ENCODE measurements at regions not wholly inside any gene's neighbourhood (a gene's known extent, or its start where the extent isn't known, plus 50 kb on each side); places are given as distances from the start of the nearest gene placed in this dataset.

GRCh38 chr2:126785236-126785635 lies 113.5 kb upstream of the TEX51 start:
- H3K4me3 ChIP-seq (ENCODE audit: control insufficient read depth in 2 of 3, extremely low read depth in 1 of 3, insufficient read depth in 2 of 3, low read depth in 1 of 3, low read length in 3 of 3) = no peak overlapping the region
- no peaks in the 10 kb centered on the region for H3K4me1 ChIP-seq (ENCODE audit: control insufficient read depth, extremely low read depth, insufficient read depth, low read length)
- no peaks in the 10 kb centered on the region for H3K9me3 ChIP-seq (ENCODE audit: control insufficient read depth, low read depth, low read length)
- no peaks in the 10 kb centered on the region for H3K27me3 ChIP-seq (ENCODE audit: control insufficient read depth, extremely low read depth, insufficient read depth, low read length)
- no peak for DNase-seq (ENCODE audit: low read depth, low spot score)
- no peaks in the 10 kb centered on the region for H3K36me3 ChIP-seq (ENCODE audit: control insufficient read depth in 2 of 2, extremely low read depth in 1 of 2, insufficient read depth in 2 of 2, low read length in 2 of 2)
- dilution Hi-C loops (cut with MboI; ENCODE audit: extremely low pct_ligation_motif_present, low sequenced_read_pairs) = no loop called here
- H3K27ac ChIP-seq (ENCODE audit: control insufficient read depth, insufficient read depth, low read length) = no peak overlapping the region
- FAIRE-seq = no peak
- H4K20me1 ChIP-seq (ENCODE audit: control insufficient read depth, extremely low read depth, insufficient read depth, low read length) = no peaks in the 10 kb centered on the region
- H3K9ac ChIP-seq (ENCODE audit: control insufficient read depth, extremely low read depth, insufficient read depth, low read length) = no peak overlapping the region
- TF ChIP-seq EZH2 (IDR thresholded peaks at IDR 0.05; ENCODE audit: low read length) = no peak
- TF ChIP-seq CTCF (optimal IDR thresholded peaks at IDR 0.05 in 1 of 3, IDR thresholded peaks at IDR 0.05 in 1 of 3, conservative IDR thresholded peaks at IDR 0.05 in 1 of 3; ENCODE audit: extremely low read depth in 1 of 3, insufficient read depth in 2 of 3, low read length in 3 of 3) = no peak
- no peaks in the 10 kb centered on the region for H3K79me2 ChIP-seq (ENCODE audit: control insufficient read depth, insufficient read depth, low read length)
- H3K4me2 ChIP-seq (ENCODE audit: control insufficient read depth, extremely low read depth, insufficient read depth, low read depth, low read length) = no peak overlapping the region
- H3K9me1 ChIP-seq (ENCODE audit: control insufficient read depth, extremely low read depth, insufficient read depth, low read length) = no peaks in the 10 kb centered on the region
- no peak overlapping the region for H2AFZ ChIP-seq (ENCODE audit: control insufficient read depth, low read length)

GRCh38 chr2:126785862-126786261 lies 112.8 kb upstream of the TEX51 start:
- dilution Hi-C loops (cut with MboI; ENCODE audit: extremely low pct_ligation_motif_present, low sequenced_read_pairs) = no loop called here
- TF ChIP-seq CTCF (optimal IDR thresholded peaks at IDR 0.05 in 1 of 3, IDR thresholded peaks at IDR 0.05 in 1 of 3, conservative IDR thresholded peaks at IDR 0.05 in 1 of 3; ENCODE audit: extremely low read depth in 1 of 3, insufficient read depth in 2 of 3, low read length in 3 of 3) (no peak), EZH2 (IDR thresholded peaks at IDR 0.05; ENCODE audit: low read length) (no peak)
- Histone ChIP-seq H3K4me2 (ENCODE audit: control insufficient read depth, extremely low read depth, insufficient read depth, low read depth, low read length) (no peak overlapping the region), H4K20me1 (ENCODE audit: control insufficient read depth, extremely low read depth, insufficient read depth, low read length) (no peaks in the 10 kb centered on the region), H3K27ac (ENCODE audit: control insufficient read depth, insufficient read depth, low read length) (no peak overlapping the region), H2AFZ (ENCODE audit: control insufficient read depth, low read length) (no peak overlapping the region), H3K4me3 (ENCODE audit: control insufficient read depth in 2 of 3, extremely low read depth in 1 of 3, insufficient read depth in 2 of 3, low read depth in 1 of 3, low read length in 3 of 3) (no peak overlapping the region), H3K9ac (ENCODE audit: control insufficient read depth, extremely low read depth, insufficient read depth, low read length) (no peak overlapping the region), H3K9me1 (ENCODE audit: control insufficient read depth, extremely low read depth, insufficient read depth, low read length) (no peaks in the 10 kb centered on the region), H3K27me3 (ENCODE audit: control insufficient read depth, extremely low read depth, insufficient read depth, low read length) (no peaks in the 10 kb centered on the region), H3K36me3 (ENCODE audit: control insufficient read depth in 2 of 2, extremely low read depth in 1 of 2, insufficient read depth in 2 of 2, low read length in 2 of 2) (no peaks in the 10 kb centered on the region), H3K79me2 (ENCODE audit: control insufficient read depth, insufficient read depth, low read length) (no peaks in the 10 kb centered on the region), H3K4me1 (ENCODE audit: control insufficient read depth, extremely low read depth, insufficient read depth, low read length) (no peaks in the 10 kb centered on the region), H3K9me3 (ENCODE audit: control insufficient read depth, low read depth, low read length) (no peaks in the 10 kb centered on the region)
- no peak for DNase-seq (ENCODE audit: low read depth, low spot score)
- no peak for FAIRE-seq

Measured in keratinocyte (primary cell).